PC-9 (cell line): ENCODE measurements at regions not wholly inside any gene's neighbourhood (a gene's known extent, or its start where the extent isn't known, plus 50 kb on each side); places are given as distances from the start of the nearest gene placed in this dataset.

ENCODE experiments used
- BruUV-seq: library from RNA; stranded (reverse); fragments of 400-500 nt; replicated peaks from 2 replicates; lab custom pipeline; 2021; lab: Mats Ljungman, UMichigan
- CTCF ChIA-PET: fragments of 300-600 bp; sonication (Branson Sonifier 250); formaldehyde crosslinking; loops from one replicate; lab custom pipeline; 2022; ENCODE audit warnings: antibody characterized with exemption; lab: Charles Lee
- POLR2A ChIA-PET: fragments of 300-600 bp; sonication (Branson Sonifier 250); formaldehyde crosslinking; loops from one replicate; lab custom pipeline; 2022; ENCODE audit warnings: antibody characterized with exemption; ENCODE audit not compliant: unreplicated experiment; lab: Charles Lee
- DNase-seq, 2 experiments: peaks; one replicate each; pipeline versions ENCODE4 v3.0.0 to v3.0.0-alpha.2; 2015 to 2022; ENCODE audit warnings: mixed read lengths in 1 of 2
- H2AFZ ChIP-seq: fragments of 200-600 bp; sonication (generic); 2 replicates; pipeline ENCODE4 v1.8.1; 2017; ENCODE audit warnings: antibody characterized with exemption
- H3F3A ChIP-seq: fragments of 200-600 bp; sonication (generic); 2 replicates; pipeline ENCODE4 v1.8.1; 2017; ENCODE audit warnings: antibody characterized with exemption, mild to moderate bottlenecking, low read depth; ENCODE audit not compliant: insufficient read depth
- H3K27ac ChIP-seq: fragments of 200-600 bp; sonication (generic); 2 replicates; pipeline ENCODE4 v1.6.1; 2016; ENCODE audit warnings: mixed run types
- H3K27me3 ChIP-seq: fragments of 200-600 bp; sonication (generic); 2 replicates; pipeline ENCODE4 v1.6.1; 2016; ENCODE audit warnings: low read depth, mixed run types; ENCODE audit not compliant: insufficient read depth
- H3K36me3 ChIP-seq: fragments of 200-600 bp; sonication (generic); 2 replicates; pipeline ENCODE4 v1.6.1; 2016; ENCODE audit warnings: low read depth, mixed run types
- H3K4me1 ChIP-seq: fragments of 200-600 bp; sonication (generic); replicated peaks from 2 replicates; pipeline ENCODE4 v1.6.1; 2016; ENCODE audit warnings: mixed run types; ENCODE audit not compliant: insufficient read depth
- H3K4me2 ChIP-seq: fragments of 200-600 bp; sonication (generic); 2 replicates; pipeline ENCODE4 v1.6.1; 2017; ENCODE audit warnings: mixed run types
- H3K4me3 ChIP-seq: fragments of 200-600 bp; sonication (generic); 2 replicates; pipeline ENCODE4 v1.6.1; 2016; ENCODE audit warnings: mixed run types
- H3K79me2 ChIP-seq: fragments of 200-600 bp; sonication (generic); 2 replicates; pipeline ENCODE4 v1.6.1; 2017; ENCODE audit warnings: low read depth, mixed run types
- H3K9me2 ChIP-seq: fragments of 200-600 bp; sonication (generic); 2 replicates; pipeline ENCODE4 v1.8.1; 2017; ENCODE audit warnings: mild to moderate bottlenecking; ENCODE audit not compliant: insufficient read depth
- H3K9me3 ChIP-seq: fragments of 200-600 bp; sonication (generic); 2 replicates; pipeline ENCODE4 v1.8.1; 2016; ENCODE audit warnings: low read depth; ENCODE audit not compliant: insufficient read depth
- H4K20me1 ChIP-seq: fragments of 200-600 bp; sonication (generic); 2 replicates; pipeline ENCODE4 v1.8.1; 2017; ENCODE audit not compliant: insufficient read depth
- CTCF ChIP-seq: fragments of 200-600 bp; sonication (generic); conservative IDR thresholded peaks from 2 replicates; pipeline ENCODE4 v1.6.1; 2017; ENCODE audit warnings: mixed run types, antibody characterized with exemption, mild to moderate bottlenecking, moderate library complexity
- EZH2 ChIP-seq: fragments of 200-600 bp; sonication (generic); IDR thresholded peaks from 2 replicates; pipeline ENCODE4 v1.8.0; 2017; ENCODE audit warnings: antibody characterized with exemption, low read depth
- intact Hi-C: fragments of 100-400 bp; cut with micrococcal nuclease; formaldehyde crosslinking; loops from one replicate; pipeline ENCODE4 v1.10.0; 2022; ENCODE audit not compliant: unreplicated experiment

DNA sequence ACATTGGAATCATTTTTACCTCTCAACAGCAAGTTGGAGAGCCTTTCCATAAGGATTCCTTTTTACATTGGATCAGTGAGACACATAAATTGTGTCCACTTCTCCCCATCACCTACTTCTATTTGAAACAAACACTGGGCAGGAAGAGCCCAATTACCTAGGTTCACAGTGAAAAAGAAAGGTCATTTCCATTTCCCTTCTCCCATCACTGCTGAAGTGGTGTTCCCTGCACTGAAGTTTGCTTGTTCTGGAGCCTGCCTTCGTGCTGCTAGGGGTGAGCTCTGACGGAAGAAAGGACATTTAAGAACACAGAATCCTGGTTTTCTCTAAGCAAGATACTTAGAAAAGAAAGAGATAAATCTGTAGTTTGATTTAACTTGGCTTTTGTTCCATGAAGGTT is 123.8 kb upstream of the ZBTB20 start:
- DNase-seq, result no peak
- CTCF ChIA-PET, result no interaction called here
- no peaks in the 10 kb centered on the region for H3K79me2 ChIP-seq
- H3K4me1 ChIP-seq, result no peaks in the 10 kb centered on the region
- no peaks in the 10 kb centered on the region for H3F3A ChIP-seq
- H3K9me3 ChIP-seq, result no peaks in the 10 kb centered on the region
- H3K4me3 ChIP-seq, result no peak overlapping the region
- no peak overlapping the region for H2AFZ ChIP-seq
- H3K9me2 ChIP-seq, result no peaks in the 10 kb centered on the region
- TF ChIP-seq CTCF, result no peak
- TF ChIP-seq EZH2, result no peak
- intact Hi-C loops, result no loop called here
- POLR2A ChIA-PET, result no interaction called here
- no peak overlapping the region for H3K4me2 ChIP-seq
- no peaks in the 10 kb centered on the region for H3K36me3 ChIP-seq
- BruUV-seq, result no TSS peak
- H3K27me3 ChIP-seq, result no peaks in the 10 kb centered on the region
- no peaks in the 10 kb centered on the region for H4K20me1 ChIP-seq
- H3K27ac ChIP-seq, result no peak overlapping the region

DNA sequence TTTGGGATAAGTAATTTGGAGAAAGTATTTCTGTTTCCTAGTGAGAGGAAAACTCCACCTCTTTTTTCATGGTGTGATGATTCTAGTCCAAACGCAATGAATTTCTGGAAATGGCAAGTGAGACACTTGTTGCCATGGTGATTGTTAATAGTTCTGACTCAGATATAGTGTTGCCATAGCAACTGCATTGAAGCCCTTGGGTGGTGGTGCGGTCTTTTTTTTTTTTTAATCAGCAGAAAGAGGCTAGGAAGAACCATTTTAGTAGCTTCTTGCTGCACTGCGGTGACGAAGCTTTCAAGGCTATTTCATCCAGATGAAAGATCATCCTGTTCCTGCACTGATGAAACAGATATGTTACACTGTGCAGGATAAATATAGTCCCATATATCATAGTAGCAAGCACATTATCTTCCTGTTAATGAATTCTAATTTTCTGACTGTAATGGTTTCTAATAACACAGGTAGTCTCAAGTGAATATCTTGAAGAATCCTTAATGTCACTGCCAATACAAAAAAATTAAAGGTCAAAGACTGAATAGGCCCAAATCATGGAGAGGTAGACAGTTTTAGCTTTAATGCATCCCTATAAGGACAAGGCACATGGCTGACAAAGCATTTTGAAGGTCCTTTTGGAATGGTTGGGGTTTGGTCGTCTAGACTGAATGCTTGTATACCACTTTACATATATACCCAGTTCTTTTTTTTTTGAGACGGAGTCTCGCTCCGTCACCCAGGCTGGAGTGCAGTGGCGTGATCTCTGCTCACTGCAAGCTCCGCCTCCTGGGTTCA is 125.1 kb upstream of the ZBTB20 start:
- Histone ChIP-seq H3F3A (no peaks in the 10 kb centered on the region), H3K79me2 (no peaks in the 10 kb centered on the region), H2AFZ (no peak overlapping the region), H3K27ac (no peak overlapping the region), H3K27me3 (no peaks in the 10 kb centered on the region), H3K4me1 (no peaks in the 10 kb centered on the region), H3K36me3 (no peaks in the 10 kb centered on the region), H3K4me2 (no peak overlapping the region), H3K9me2 (no peaks in the 10 kb centered on the region), H3K9me3 (no peaks in the 10 kb centered on the region), H4K20me1 (no peaks in the 10 kb centered on the region), H3K4me3 (no peak overlapping the region)
- POLR2A ChIA-PET, result interaction anchor here (0.7 kb wide), 1 partner anchor 147 kb away, joined by 3 read pairs; no protein-coding TSS in a partner anchor
- no peak for TF ChIP-seq CTCF
- no peak for TF ChIP-seq EZH2
- no TSS peak for BruUV-seq
- CTCF ChIA-PET, result no interaction called here
- intact Hi-C loops, result no loop called here
- no peak for DNase-seq

DNA sequence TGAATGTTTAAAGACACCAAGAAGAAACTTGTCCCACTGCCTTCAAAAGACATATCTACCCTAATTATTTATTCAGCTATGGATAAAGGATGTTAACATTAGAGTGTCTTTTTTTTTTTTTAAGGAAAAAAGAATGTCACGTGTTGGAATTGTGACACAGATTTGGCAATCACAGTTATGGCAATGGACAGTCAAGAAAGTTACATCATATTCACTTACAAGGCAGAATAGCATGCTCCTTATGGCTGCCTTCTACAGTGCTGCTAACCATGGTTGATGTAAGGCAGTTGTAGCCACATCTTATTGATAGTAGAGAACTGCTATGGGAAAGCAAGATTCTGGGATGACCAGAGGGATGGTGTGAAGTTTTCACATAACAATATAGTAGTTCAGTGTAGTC is 128.8 kb upstream of the ZBTB20 start:
- no peaks in the 10 kb centered on the region for H3K27me3 ChIP-seq
- no peaks in the 10 kb centered on the region for H3K79me2 ChIP-seq
- no peak overlapping the region for H3K4me3 ChIP-seq
- no peak overlapping the region for H3K4me2 ChIP-seq
- no peaks in the 10 kb centered on the region for H3K36me3 ChIP-seq
- H3F3A ChIP-seq, result no peaks in the 10 kb centered on the region
- H3K27ac ChIP-seq, result no peak overlapping the region
- CTCF ChIA-PET, result no interaction called here
- BruUV-seq, result no TSS peak
- no peaks in the 10 kb centered on the region for H4K20me1 ChIP-seq
- no peaks in the 10 kb centered on the region for H3K9me2 ChIP-seq
- intact Hi-C loops, result no loop called here
- no peak for DNase-seq
- no peak overlapping the region for H2AFZ ChIP-seq
- no peaks in the 10 kb centered on the region for H3K9me3 ChIP-seq
- POLR2A ChIA-PET, result no interaction called here
- no peaks in the 10 kb centered on the region for H3K4me1 ChIP-seq
- no peak for TF ChIP-seq EZH2
- TF ChIP-seq CTCF, result no peak
